H1 (cell line): ENCODE measurements at regions not wholly inside any gene's neighbourhood (a gene's known extent, or its start where the extent isn't known, plus 50 kb on each side); places are given as distances from the start of the nearest gene placed in this dataset.

Experiments used
- CTCF ChIA-PET: fragments of 300-600 bp; sonication (Branson Sonifier 250); formaldehyde crosslinking; loops from one replicate; lab custom pipeline; 2021; ENCODE audit not compliant: partially characterized antibody; lab: Charles Lee
- POLR2A ChIA-PET: fragments of 300-600 bp; sonication (Branson Sonifier 250); formaldehyde crosslinking; loops from one replicate; lab custom pipeline; 2021; ENCODE audit warnings: inconsistent platforms; ENCODE audit not compliant: partially characterized antibody; lab: Charles Lee
- DNase-seq, 2 experiments: peaks; one replicate each; pipeline versions ENCODE4 v3.0.0 to v3.0.0-alpha.2; 2010 to 2022; ENCODE audit warnings: low spot score in 2 of 2, low read depth in 1 of 2, mixed read lengths in 1 of 2
- FAIRE-seq: peaks from 2 replicates; lab custom pipeline; 2011; peaks lifted over from hg19 to GRCh38; lab: Jason Lieb, UNC
- H2AFZ ChIP-seq: 2 replicates; pipeline ENCODE4 v1.8.1; 2012; ENCODE audit warnings: low read length, inconsistent platforms
- H2AK5ac ChIP-seq: 2 replicates; pipeline ENCODE4 v1.6.1; 2013; ENCODE audit warnings: low read depth, low read length
- H2BK120ac ChIP-seq: replicated peaks from 2 replicates; pipeline ENCODE3; 2013; ENCODE audit warnings: low read depth, low read length, inconsistent platforms
- H2BK12ac ChIP-seq: 2 replicates; pipeline ENCODE4 v1.6.1; 2013; ENCODE audit warnings: low read depth, low read length
- H2BK15ac ChIP-seq: 2 replicates; pipeline ENCODE4 v1.6.1; 2013; ENCODE audit warnings: low read length
- H2BK20ac ChIP-seq: 2 replicates; pipeline ENCODE4 v1.6.1; 2013; ENCODE audit warnings: low read length
- H2BK5ac ChIP-seq: 2 replicates; pipeline ENCODE4 v1.6.1; 2013; ENCODE audit warnings: low read depth, low read length
- H3K14ac ChIP-seq: 2 replicates; pipeline ENCODE4 v1.6.1; 2013; ENCODE audit warnings: inconsistent platforms; ENCODE audit not compliant: insufficient read length
- H3K18ac ChIP-seq: 2 replicates; pipeline ENCODE4 v1.6.1; 2013; ENCODE audit warnings: low read length; ENCODE audit errors: extremely low read depth
- H3K23ac ChIP-seq: 2 replicates; pipeline ENCODE4 v1.6.1; 2013; ENCODE audit warnings: inconsistent platforms; ENCODE audit not compliant: insufficient read length
- H3K23me2 ChIP-seq: 2 replicates; pipeline ENCODE4 v1.6.1; 2013; ENCODE audit warnings: low read depth, low read length
- H3K27ac ChIP-seq: 2 replicates; pipeline ENCODE4 v1.6.1; 2011; ENCODE audit warnings: low read depth, low read length, inconsistent platforms
- H3K27me3 ChIP-seq, 4 experiments: replicated peaks in 1 of 4; 1 replicate in 1 of 4; 2 replicates in 3 of 4; pipeline versions ENCODE4 v1.6.1 to v1.8.1; 2011 to 2013; ENCODE audit warnings: low read length in 3 of 4, mild to moderate bottlenecking in 3 of 4, inconsistent platforms in 2 of 4, mixed read lengths in 2 of 4, moderate library complexity in 1 of 4; ENCODE audit not compliant: control insufficient read depth in 3 of 4, insufficient read depth in 3 of 4; ENCODE audit errors: extremely low read depth in 1 of 4
- H3K36me3 ChIP-seq, 4 experiments: 2 replicates each; pipeline versions ENCODE4 v1.6.1 to v1.8.1; 2011 to 2013; ENCODE audit warnings: mild to moderate bottlenecking in 4 of 4, low read length in 3 of 4, moderate library complexity in 2 of 4, control low read depth in 1 of 4, inconsistent platforms in 1 of 4; ENCODE audit not compliant: insufficient read depth in 4 of 4, control insufficient read depth in 2 of 4
- H3K4ac ChIP-seq: replicated peaks from 2 replicates; pipeline ENCODE3; 2013; ENCODE audit warnings: low read length, low read depth, mixed read lengths, inconsistent platforms; ENCODE audit not compliant: insufficient read length
- H3K4me1 ChIP-seq, 4 experiments: replicated peaks in 1 of 4; 1 replicate in 1 of 4; 2 replicates in 3 of 4; pipeline versions ENCODE4 v1.6.1 to v1.8.1; 2011 to 2013; ENCODE audit warnings: low read length in 3 of 4, inconsistent platforms in 2 of 4, mixed read lengths in 1 of 4; ENCODE audit not compliant: insufficient read depth in 4 of 4, control insufficient read depth in 3 of 4
- H3K4me2 ChIP-seq, 2 experiments: 2 replicates each; pipeline versions ENCODE4 v1.6.1 to v1.8.1; 2011 to 2013; ENCODE audit warnings: low read depth in 2 of 2, low read length in 2 of 2, control low read depth in 1 of 2, inconsistent platforms in 1 of 2, mild to moderate bottlenecking in 1 of 2; ENCODE audit not compliant: insufficient read depth in 1 of 2
- H3K4me3 ChIP-seq, 4 experiments: fragments of 200-600, 300-600 bp in 1 of 4; sonication (generic), shearing (Covaris generic), sonication (Bioruptor Twin) in 1 of 4; 2 replicates each; pipeline versions ENCODE4 v1.5.1 to v1.8.1; 2011 to 2016; ENCODE audit warnings: low read length in 4 of 4, low read depth in 3 of 4, control low read depth in 2 of 4, inconsistent platforms in 2 of 4, mild to moderate bottlenecking in 2 of 4, mixed read lengths in 1 of 4, moderate library complexity in 1 of 4; ENCODE audit not compliant: insufficient read depth in 2 of 4; ENCODE audit errors: extremely low read depth in 1 of 4
- H3K56ac ChIP-seq: replicated peaks from 2 replicates; pipeline ENCODE3; 2013; ENCODE audit warnings: low read depth, mild to moderate bottlenecking, mixed read lengths, low read length, inconsistent platforms; ENCODE audit not compliant: insufficient read length
- H3K79me1 ChIP-seq: 2 replicates; pipeline ENCODE4 v1.6.1; 2013; ENCODE audit warnings: low read depth, low read length, control low read depth
- H3K79me2 ChIP-seq, 2 experiments: 2 replicates each; pipeline versions ENCODE4 v1.6.1 to v1.8.1; 2012 to 2013; ENCODE audit warnings: low read length in 2 of 2, mild to moderate bottlenecking in 2 of 2, inconsistent platforms in 1 of 2; ENCODE audit not compliant: insufficient read depth in 2 of 2, control insufficient read depth in 1 of 2
- H3K9ac ChIP-seq, 4 experiments: replicated peaks in 1 of 4; 1 replicate in 1 of 4; 2 replicates in 3 of 4; pipeline versions ENCODE4 v1.6.1 to v1.8.1; 2011 to 2013; ENCODE audit warnings: low read depth in 3 of 4, low read length in 3 of 4, control low read depth in 2 of 4, mild to moderate bottlenecking in 2 of 4, moderate library complexity in 2 of 4, inconsistent platforms in 1 of 4; ENCODE audit errors: extremely low read depth in 1 of 4
- H3K9me3 ChIP-seq, 2 experiments: 2 replicates each; pipeline versions ENCODE4 v1.6.1 to v1.8.1; 2012 to 2013; ENCODE audit warnings: mild to moderate bottlenecking in 2 of 2, moderate library complexity in 2 of 2, control low read depth in 1 of 2, inconsistent platforms in 1 of 2, low read depth in 1 of 2, low read length in 1 of 2, mixed read lengths in 1 of 2; ENCODE audit not compliant: insufficient read depth in 2 of 2
- H4K20me1 ChIP-seq, 2 experiments: replicated peaks in 1 of 2; 2 replicates each; pipeline versions ENCODE3 to v1.8.1; 2011 to 2013; ENCODE audit warnings: inconsistent platforms in 2 of 2, low read length in 2 of 2, mild to moderate bottlenecking in 1 of 2; ENCODE audit not compliant: insufficient read depth in 2 of 2, control insufficient read depth in 1 of 2
- H4K5ac ChIP-seq: 2 replicates; pipeline ENCODE4 v1.6.1; 2013; ENCODE audit warnings: low read length, low read depth, mixed read lengths, inconsistent platforms; ENCODE audit not compliant: insufficient read length
- H4K8ac ChIP-seq: 2 replicates; pipeline ENCODE4 v1.8.0; 2013; ENCODE audit warnings: mild to moderate bottlenecking, moderate library complexity, low read length, inconsistent platforms; ENCODE audit not compliant: insufficient read depth; ENCODE audit errors: extremely low read depth
- H4K91ac ChIP-seq: replicated peaks from 2 replicates; pipeline ENCODE3; 2013; ENCODE audit warnings: low read length, mixed read lengths, inconsistent platforms; ENCODE audit not compliant: insufficient read length
- ASH2L ChIP-seq: fragments of 200-600, 300-600 bp; sonication (generic); IDR thresholded peaks from one replicate; pipeline ENCODE4 v1.7.1; 2017; ENCODE audit warnings: low read length
- BRCA1 ChIP-seq: IDR thresholded peaks from 2 replicates; pipeline ENCODE4 v1.6.1; 2012; ENCODE audit warnings: low read depth, low read length, improper control_type of control experiment
- CEBPB ChIP-seq: IDR thresholded peaks from 2 replicates; pipeline ENCODE4 v1.6.1; 2012; ENCODE audit warnings: low read depth, low read length
- HDAC2 ChIP-seq, 2 experiments: fragments of 300-600 bp in 1 of 2; sonication (generic) in 1 of 2; IDR thresholded peaks; 2 replicates each; pipeline ENCODE4 v1.6.1; 2011 to 2012; ENCODE audit warnings: low read depth in 2 of 2, low read length in 2 of 2, mild to moderate bottlenecking in 2 of 2, moderate library complexity in 2 of 2, borderline replicate concordance in 1 of 2, inconsistent platforms in 1 of 2
- HDAC6 ChIP-seq: IDR thresholded peaks from one replicate; pipeline ENCODE4 v1.7.1; 2012; ENCODE audit warnings: low read depth, mild to moderate bottlenecking, inconsistent platforms, low read length, moderate library complexity
- RNF2 ChIP-seq: fragments of 200-900, 300-1000 bp; sonication (generic); IDR thresholded peaks from 2 replicates; pipeline ENCODE4 v1.7.1; 2016; ENCODE audit warnings: borderline replicate concordance, low read depth, mild to moderate bottlenecking, antibody characterized with exemption, low read length; ENCODE audit not compliant: poor library complexity, severe bottlenecking; ENCODE audit errors: missing control alignments
- SAP30 ChIP-seq: fragments of 300-600 bp; sonication (generic); IDR thresholded peaks from 2 replicates; pipeline ENCODE4 v1.7.1; 2012; ENCODE audit warnings: low read length, moderate library complexity, mild to moderate bottlenecking, inconsistent platforms; ENCODE audit not compliant: insufficient read depth, insufficient replicate concordance
- SP1 ChIP-seq: IDR thresholded peaks from 2 replicates; pipeline ENCODE4 v1.6.1; 2011; ENCODE audit warnings: low read depth, low read length
- SP2 ChIP-seq: IDR thresholded peaks from 2 replicates; pipeline ENCODE4 v1.6.1; 2012; ENCODE audit warnings: mild to moderate bottlenecking, low read length, inconsistent platforms
- TF ChIP-seq, protein P1 (sequence below): IDR thresholded peaks from 2 replicates; pipeline ENCODE4 v1.6.1; 2011; ENCODE audit warnings: low read depth, mild to moderate bottlenecking, low read length; ENCODE audit not compliant: insufficient read depth
- TF ChIP-seq, protein P2 (sequence below): IDR thresholded peaks from 2 replicates; pipeline ENCODE4 v1.6.1; 2012; ENCODE audit warnings: inconsistent platforms
- TF ChIP-seq, protein P3 (sequence below): IDR thresholded peaks from 2 replicates; pipeline ENCODE4 v1.6.1; 2012; ENCODE audit warnings: inconsistent platforms

DNA sequence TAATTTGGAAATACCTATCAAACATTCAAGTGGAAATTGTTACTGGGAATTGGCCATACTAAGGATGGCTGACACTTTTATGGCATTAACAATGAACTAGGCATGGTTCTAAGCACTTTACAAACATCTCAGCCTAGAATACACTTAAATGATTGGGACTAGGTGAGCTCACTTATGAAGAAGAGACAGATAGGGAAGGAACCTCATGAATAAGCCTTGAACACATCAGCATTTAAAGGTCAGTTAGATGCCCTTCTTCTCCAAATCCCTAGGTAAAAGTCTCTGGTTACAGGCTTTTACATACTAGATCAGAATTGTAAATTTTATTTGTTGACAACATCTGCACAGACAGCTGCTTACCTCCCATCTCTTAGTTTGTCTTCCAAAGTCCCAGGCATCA is 488.6 kb downstream of the RMST start:
- no peaks in the 10 kb centered on the region for H4K20me1 ChIP-seq
- no peak overlapping the region for H3K4me2 ChIP-seq
- H3K79me2 ChIP-seq: no peaks in the 10 kb centered on the region
- no peaks in the 10 kb centered on the region for H3K4me1 ChIP-seq
- no peak overlapping the region for H3K9ac ChIP-seq
- no peak overlapping the region for H3K27ac ChIP-seq
- ChIA-PET POLR2A (interaction anchor here (0.6 kb wide), 1 partner anchor 383 kb away, joined by 3 read pairs; no protein-coding TSS in a partner anchor), CTCF (interaction anchor here (0.8 to 1.4 kb wide), 2 partner anchors 10 to 236 kb away, joined by 3 to 11 read pairs; no protein-coding TSS in a partner anchor)
- H3K36me3 ChIP-seq: no peaks in the 10 kb centered on the region
- no peak for FAIRE-seq
- no peaks in the 10 kb centered on the region for H3K79me1 ChIP-seq
- no peak overlapping the region for H4K5ac ChIP-seq
- H2AFZ ChIP-seq: no peak overlapping the region
- DNase-seq: no peak
- H3K4ac ChIP-seq: no peak overlapping the region
- H2BK120ac ChIP-seq: no peak overlapping the region
- H3K27me3 ChIP-seq: no peaks in the 10 kb centered on the region; a peak in 3 of 7 replicates
- H3K9me3 ChIP-seq: peaks cover 0 to 6% of the 10 kb centered on the region in 2 experiments; a peak in 2 of 4 replicates
- TF ChIP-seq HDAC6: no peak
- TF ChIP-seq HDAC2 (IDR thresholded peaks at IDR 0.05; ENCODE audit: borderline replicate concordance in 1 of 2, low read depth in 2 of 2, low read length in 2 of 2): no peak
- TF ChIP-seq, protein P1, sequence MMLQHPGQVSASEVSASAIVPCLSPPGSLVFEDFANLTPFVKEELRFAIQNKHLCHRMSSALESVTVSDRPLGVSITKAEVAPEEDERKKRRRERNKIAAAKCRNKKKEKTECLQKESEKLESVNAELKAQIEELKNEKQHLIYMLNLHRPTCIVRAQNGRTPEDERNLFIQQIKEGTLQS: no peak
- TF ChIP-seq RNF2: no peak
- no peak for TF ChIP-seq SAP30
- no peak for TF ChIP-seq ASH2L
- no peak for TF ChIP-seq BRCA1
- TF ChIP-seq, protein P2, sequence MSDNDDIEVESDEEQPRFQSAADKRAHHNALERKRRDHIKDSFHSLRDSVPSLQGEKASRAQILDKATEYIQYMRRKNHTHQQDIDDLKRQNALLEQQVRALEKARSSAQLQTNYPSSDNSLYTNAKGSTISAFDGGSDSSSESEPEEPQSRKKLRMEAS: no peak
- TF ChIP-seq, protein P3, sequence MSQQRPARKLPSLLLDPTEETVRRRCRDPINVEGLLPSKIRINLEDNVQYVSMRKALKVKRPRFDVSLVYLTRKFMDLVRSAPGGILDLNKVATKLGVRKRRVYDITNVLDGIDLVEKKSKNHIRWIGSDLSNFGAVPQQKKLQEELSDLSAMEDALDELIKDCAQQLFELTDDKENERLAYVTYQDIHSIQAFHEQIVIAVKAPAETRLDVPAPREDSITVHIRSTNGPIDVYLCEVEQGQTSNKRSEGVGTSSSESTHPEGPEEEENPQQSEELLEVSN: no peak
- TF ChIP-seq SP1: no peak
- no peak for TF ChIP-seq CEBPB
- no peak for TF ChIP-seq SP2
- no peak overlapping the region for H4K8ac ChIP-seq
- H3K18ac ChIP-seq: no peak overlapping the region
- no peak overlapping the region for H3K14ac ChIP-seq
- H3K23ac ChIP-seq: no peak overlapping the region
- no peak overlapping the region for H2BK12ac ChIP-seq
- H3K23me2 ChIP-seq: no peaks in the 10 kb centered on the region; the same call in 1 of the 2 replicates
- H3K4me3 ChIP-seq: no peak overlapping the region
- H2AK5ac ChIP-seq: no peak overlapping the region
- H2BK15ac ChIP-seq: no peak overlapping the region
- no peak overlapping the region for H3K56ac ChIP-seq
- no peak overlapping the region for H2BK20ac ChIP-seq
- no peak overlapping the region for H2BK5ac ChIP-seq
- H4K91ac ChIP-seq: no peak overlapping the region
